Left forelimb (tissue), 1 donor: ENCODE measurements at regions not wholly inside any gene's neighbourhood (a gene's known extent, or its start where the extent isn't known, plus 50 kb on each side); places are given as distances from the start of the nearest gene placed in this dataset.

Experiments used
- DNase-seq: peaks from one replicate; pipeline ENCODE4 v3.0.0-alpha.2; 2018; ENCODE audit warnings: low spot score

GRCh38 chr4:53815281-53815680 is 224.0 kb upstream of the LNX1 start:
- DNase-seq, result no peak

- no peak for DNase-seq
Measured at GRCh38 chr4:53813998-53814397, 222.7 kb upstream of the LNX1 start.

GRCh38 chr4:53810643-53811042 is 219.4 kb upstream of the LNX1 start:
- DNase-seq, result no peak

- DNase-seq, result no peak
Measured at GRCh38 chr4:53809816-53810215, 218.5 kb upstream of the LNX1 start.

GRCh38 chr4:53805291-53805690 is 214.0 kb upstream of the LNX1 start:
- DNase-seq, result no peak

- no peak for DNase-seq
Measured at GRCh38 chr4:53804719-53805118, 213.4 kb upstream of the LNX1 start.

- no peak for DNase-seq
Measured at GRCh38 chr4:53802500-53802899, 211.2 kb upstream of the LNX1 start.

GRCh38 chr4:53801373-53801772 is 210.1 kb upstream of the LNX1 start:
- no peak for DNase-seq

GRCh38 chr4:53800741-53801140 is 209.5 kb upstream of the LNX1 start:
- no peak for DNase-seq

GRCh38 chr4:53793096-53793495 is 201.8 kb upstream of the LNX1 start:
- DNase-seq, result no peak

GRCh38 chr4:53790286-53790685 is 199.0 kb upstream of the LNX1 start:
- no peak for DNase-seq

- no peak for DNase-seq
Measured at GRCh38 chr4:53788621-53789020, 197.3 kb upstream of the LNX1 start.

- DNase-seq, result no peak
Measured at GRCh38 chr4:53788011-53788410, 196.7 kb upstream of the LNX1 start.

GRCh38 chr4:53786632-53787031 is 195.3 kb upstream of the LNX1 start:
- no peak for DNase-seq

- DNase-seq, result no peak
Measured at GRCh38 chr4:53785996-53786395, 194.7 kb upstream of the LNX1 start.

GRCh38 chr4:53784112-53784511 is 192.8 kb upstream of the LNX1 start:
- no peak for DNase-seq

- DNase-seq, result no peak
Measured at GRCh38 chr4:53783208-53783859, 192.0 kb upstream of the LNX1 start.

- DNase-seq, result no peak
Measured at GRCh38 chr4:53782458-53782845, 191.2 kb upstream of the LNX1 start.

GRCh38 chr4:53781629-53782457 is 190.6 kb upstream of the LNX1 start:
- DNase-seq, result no peak

GRCh38 chr4:53780736-53781400 is 189.6 kb upstream of the LNX1 start:
- no peak for DNase-seq

GRCh38 chr4:53779025-53779424 is 187.7 kb upstream of the LNX1 start:
- DNase-seq, result no peak

- DNase-seq, result no peak
Measured at GRCh38 chr4:53778155-53778554, 186.9 kb upstream of the LNX1 start.
